Mammary epithelial cell (primary cell): ENCODE measurements at regions not wholly inside any gene's neighbourhood (a gene's known extent, or its start where the extent isn't known, plus 50 kb on each side); places are given as distances from the start of the nearest gene placed in this dataset.

Experiments
- EZH2 ChIP-seq: IDR thresholded peaks from 2 replicates; pipeline ENCODE4 v1.6.1; 2012; ENCODE audit warnings: low read length, inconsistent platforms, borderline replicate concordance
- TF ChIP-seq, protein P1 (sequence below), 2 donors: IDR thresholded peaks in 1 of 2; conservative IDR thresholded peaks in 1 of 2; 2 replicates each; pipeline ENCODE4 v1.5.1; 2011 to 2012; ENCODE audit warnings: inconsistent platforms in 2 of 2, low read length in 2 of 2, mild to moderate bottlenecking in 2 of 2, control low read depth in 1 of 2, low read depth in 1 of 2; ENCODE audit not compliant: insufficient read depth in 1 of 2; ENCODE audit errors: extremely low read depth in 1 of 2

DNA sequence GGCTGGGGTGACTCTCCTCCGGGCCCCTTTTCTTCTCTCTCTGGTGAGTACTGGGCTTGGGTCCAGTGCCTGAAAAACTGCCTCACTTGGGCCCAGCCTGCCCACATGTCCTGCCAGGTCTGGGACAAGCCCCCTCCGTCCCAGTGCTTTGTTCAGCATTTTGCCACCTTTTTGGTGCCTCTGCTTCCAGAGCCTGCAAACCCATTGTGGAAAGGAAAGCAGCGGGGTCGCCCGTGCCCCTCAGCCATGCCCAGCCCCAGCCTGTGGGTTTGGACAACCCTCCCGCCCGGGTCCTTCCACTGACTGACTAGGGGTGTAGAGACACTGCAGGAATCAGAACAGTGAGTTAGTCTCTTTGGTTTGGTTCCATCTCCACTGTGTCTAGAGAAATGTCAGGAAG is 140.7 kb upstream of the ALKAL2 start:
- TF ChIP-seq, protein P1, sequence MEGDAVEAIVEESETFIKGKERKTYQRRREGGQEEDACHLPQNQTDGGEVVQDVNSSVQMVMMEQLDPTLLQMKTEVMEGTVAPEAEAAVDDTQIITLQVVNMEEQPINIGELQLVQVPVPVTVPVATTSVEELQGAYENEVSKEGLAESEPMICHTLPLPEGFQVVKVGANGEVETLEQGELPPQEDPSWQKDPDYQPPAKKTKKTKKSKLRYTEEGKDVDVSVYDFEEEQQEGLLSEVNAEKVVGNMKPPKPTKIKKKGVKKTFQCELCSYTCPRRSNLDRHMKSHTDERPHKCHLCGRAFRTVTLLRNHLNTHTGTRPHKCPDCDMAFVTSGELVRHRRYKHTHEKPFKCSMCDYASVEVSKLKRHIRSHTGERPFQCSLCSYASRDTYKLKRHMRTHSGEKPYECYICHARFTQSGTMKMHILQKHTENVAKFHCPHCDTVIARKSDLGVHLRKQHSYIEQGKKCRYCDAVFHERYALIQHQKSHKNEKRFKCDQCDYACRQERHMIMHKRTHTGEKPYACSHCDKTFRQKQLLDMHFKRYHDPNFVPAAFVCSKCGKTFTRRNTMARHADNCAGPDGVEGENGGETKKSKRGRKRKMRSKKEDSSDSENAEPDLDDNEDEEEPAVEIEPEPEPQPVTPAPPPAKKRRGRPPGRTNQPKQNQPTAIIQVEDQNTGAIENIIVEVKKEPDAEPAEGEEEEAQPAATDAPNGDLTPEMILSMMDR (conservative IDR thresholded peaks at IDR 0.05 in 1 of 2, IDR thresholded peaks at IDR 0.05 in 1 of 2; ENCODE audit: extremely low read depth in 1 of 2, insufficient read depth in 1 of 2, low read depth in 1 of 2, low read length in 2 of 2), result no peak
- no peak for TF ChIP-seq EZH2
